ENCODE measurements at regions not wholly inside any gene's neighbourhood (a gene's known extent, or its start where the extent isn't known, plus 50 kb on each side); places are given as distances from the start of the nearest gene placed in this dataset.
"Not testable (repeated sequence)": the region's sequence is repeated elsewhere in the genome, so short reads cannot be mapped to it uniquely, and the experiment has no call there.

GRCh38 chr15:91625506-91625905 is 228.0 kb upstream of the SLCO3A1 start:
- DNase-seq = no peak

DNA sequence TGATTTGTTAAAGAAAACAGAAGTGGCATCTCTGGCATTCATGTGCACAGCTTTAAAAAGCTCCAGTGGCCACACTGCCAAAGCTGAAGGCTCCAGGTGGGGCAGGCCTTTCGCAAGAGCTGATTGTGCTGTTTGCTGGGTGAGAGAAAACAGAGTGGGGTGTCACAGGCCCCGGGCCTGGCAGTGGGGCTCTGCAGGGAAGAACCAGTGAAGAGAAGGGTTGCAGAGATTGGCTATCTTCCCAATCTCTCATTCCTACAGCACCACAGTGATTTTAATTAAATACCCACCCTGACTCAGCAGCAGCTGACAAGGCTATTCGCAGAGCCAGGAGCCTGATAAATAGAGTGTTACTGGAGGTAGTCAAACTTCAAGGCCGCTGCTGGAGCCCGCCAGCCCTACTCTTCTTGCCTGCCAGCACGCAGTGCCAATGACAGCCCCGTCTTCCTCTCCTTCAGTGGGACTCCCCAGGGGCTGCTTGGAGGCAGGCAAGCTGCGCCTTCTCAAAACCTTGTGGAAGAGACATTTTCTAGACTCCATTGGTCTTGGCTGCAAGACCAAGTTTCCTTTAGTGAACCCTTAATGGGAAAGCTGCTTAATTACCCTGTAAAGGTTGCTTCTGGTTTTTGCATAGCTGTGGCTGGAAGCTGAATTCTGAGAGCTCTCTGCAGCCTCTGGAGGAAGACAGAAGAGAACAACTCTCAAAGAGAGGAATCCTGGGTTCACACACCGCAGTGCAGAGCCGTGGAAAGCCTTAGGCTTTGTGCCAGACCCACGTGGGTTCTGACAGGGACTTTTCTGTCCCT is 225.8 kb upstream of the SLCO3A1 start:
- no peak for DNase-seq

DNA sequence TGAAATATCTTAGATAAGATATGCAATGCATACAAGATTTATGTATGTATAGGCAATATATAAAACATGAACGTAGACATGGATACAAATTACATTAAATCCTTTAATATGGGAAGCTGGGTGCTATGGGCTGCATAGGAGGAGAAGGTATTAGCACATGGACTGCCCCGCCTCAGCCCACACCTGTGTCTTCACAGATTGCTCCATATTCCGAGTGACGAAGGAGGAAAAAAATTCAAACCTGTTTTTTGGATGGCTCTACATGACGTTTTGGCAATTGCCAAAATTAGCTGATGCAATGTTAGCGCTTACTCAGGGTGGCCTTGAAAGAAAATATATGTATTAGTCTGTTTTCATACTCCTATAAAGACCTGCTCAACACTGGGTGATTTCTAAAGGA is 223.4 kb upstream of the SLCO3A1 start:
- no peak for DNase-seq

GRCh38 chr15:91632176-91632575 is 221.3 kb upstream of the SLCO3A1 start:
- DNase-seq = no peak

DNA sequence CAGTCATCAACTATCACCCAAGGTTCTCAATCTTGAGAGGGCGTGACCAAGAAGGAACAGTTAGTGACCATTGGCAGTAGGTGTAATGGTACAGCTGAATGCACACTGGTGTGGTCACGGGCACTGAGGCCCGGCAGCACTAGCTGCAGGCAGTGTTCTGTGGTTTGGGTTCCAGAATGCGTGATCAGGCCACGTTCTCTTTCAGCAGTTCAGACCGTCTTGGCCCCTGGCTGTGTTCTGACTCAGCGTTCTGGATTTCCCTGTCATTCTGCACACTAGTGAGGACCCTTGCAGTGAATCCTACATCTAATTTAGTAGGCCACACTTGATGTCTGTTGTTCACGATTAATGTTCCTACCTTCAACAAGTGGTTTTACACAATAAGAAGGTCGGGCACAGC is 220.5 kb upstream of the SLCO3A1 start:
- DNase-seq = no peak

DNA sequence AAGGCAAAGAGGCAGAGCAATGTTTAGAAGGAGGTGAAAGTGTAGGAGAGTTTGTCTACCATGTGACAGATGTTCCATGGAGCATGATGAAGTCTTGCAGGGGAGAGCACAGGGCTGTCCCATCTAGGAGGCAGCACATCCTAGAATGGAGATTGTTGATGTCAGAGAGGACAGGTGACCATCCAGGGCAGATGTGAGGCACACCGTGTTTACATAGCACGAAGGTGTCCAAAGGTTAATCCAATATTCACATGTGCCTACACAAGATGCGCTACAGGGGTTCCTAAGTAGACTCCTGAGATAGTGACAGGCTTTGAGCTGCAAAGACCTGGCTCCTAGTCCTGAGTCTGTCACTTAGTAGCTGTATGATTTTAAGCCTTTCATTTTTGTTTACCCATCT is 219.3 kb upstream of the SLCO3A1 start:
- DNase-seq = no peak

GRCh38 chr15:91635080-91635479 is 218.4 kb upstream of the SLCO3A1 start:
- no peak for DNase-seq

GRCh38 chr15:91635641-91636040 is 217.9 kb upstream of the SLCO3A1 start:
- DNase-seq = no peak

DNA sequence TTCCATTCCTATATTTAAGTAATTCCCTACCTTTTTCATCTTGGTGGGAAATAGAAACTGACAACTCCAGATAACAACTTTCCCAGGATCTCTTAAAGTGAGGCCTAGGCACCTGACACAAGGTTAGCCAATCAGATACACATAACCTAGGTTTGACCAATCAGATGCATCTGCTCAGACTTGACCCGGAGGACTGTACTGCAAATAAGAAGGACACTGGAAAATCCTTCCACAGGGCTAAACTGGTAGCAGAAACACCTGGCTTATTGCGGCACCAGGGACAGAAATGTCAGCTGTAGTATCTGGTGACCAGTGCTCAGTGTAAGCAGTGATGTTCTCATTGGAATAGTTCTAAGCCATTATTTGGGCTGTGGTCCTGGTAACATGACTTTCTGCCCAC is 204.5 kb upstream of the SLCO3A1 start:
- DNase-seq = no peak

DNA sequence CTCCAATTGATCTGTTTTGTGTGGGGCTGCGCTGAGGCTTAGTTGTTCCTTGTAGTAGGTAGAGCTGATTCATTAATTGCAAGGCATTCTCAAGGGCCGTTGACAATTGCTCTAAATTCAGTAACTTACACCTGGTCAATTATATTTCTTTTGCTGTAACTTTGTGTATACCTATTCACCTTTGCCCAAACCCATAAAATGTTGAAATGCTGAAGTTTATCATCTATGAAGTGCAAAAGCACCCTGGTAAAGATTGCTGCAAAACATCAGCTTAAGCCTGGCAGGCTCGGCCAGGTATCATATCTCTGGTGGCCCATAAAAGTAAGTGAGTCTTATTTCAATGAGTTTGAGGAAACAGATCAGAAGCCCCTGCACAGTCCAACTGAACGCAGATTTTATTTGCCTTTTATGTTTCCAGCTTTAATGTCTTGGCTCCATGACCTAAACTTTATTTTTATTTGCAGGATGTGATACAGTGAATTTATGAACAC is 203.6 kb upstream of the SLCO3A1 start:
- no peak for DNase-seq

DNA sequence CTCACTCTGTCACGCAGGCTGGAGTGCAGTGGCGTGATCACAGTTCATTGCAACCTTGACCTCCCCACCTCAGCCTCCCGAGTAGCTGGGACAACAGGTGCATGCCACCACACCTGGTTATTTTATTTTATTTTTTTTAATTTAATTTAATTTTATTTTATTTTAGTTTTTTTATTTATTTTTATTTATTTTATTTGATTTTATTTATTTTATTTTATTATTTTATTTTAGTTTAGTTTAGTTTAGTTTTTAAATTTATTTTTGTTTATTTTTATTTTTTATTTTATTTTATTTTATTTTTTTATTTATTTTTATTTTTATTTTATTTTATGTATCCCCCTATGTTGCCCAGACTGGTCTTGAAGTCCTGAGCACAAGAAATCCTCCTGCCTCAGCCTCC is 202.3 kb upstream of the SLCO3A1 start:
- DNase-seq = no peak

- no peak for DNase-seq
These were observed 200.8 kb upstream of the SLCO3A1 start for GRCh38 chr15:91652610-91653207.

DNA sequence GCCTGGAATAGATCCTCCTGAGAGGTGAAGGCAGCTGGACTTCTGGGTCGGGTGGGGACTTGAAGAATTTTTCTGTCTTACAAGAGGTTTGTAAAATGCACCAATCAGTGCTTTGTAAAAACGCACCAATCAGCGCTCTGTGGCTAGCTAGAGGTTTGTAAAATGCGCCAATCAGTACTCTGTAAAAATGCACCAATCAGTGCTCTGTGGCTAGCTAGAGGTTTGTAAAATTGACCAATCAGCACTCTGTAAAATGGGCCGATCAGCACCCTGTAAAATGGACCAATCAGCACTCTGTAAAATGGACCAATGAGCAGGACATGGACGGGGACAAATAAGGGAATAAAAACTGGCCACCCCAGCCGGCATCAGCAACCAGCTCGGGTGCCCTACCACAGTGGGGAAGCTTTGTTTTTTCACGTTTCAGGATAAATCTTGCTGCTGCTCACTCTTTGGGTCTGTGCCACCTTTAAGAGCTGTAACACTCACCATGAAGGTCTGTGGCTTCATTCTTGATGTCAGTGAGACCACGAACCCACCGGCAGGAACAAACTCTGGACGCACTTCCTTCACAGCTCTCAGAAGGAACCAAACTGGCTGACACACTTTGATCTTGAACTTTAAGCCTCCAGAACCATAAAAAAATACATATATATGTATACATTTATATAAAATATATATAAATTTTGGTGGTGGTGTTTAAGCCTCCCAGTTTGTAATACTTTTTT is 197.8 kb upstream of the SLCO3A1 start:
- DNase-seq = not testable (repeated sequence)

DNA sequence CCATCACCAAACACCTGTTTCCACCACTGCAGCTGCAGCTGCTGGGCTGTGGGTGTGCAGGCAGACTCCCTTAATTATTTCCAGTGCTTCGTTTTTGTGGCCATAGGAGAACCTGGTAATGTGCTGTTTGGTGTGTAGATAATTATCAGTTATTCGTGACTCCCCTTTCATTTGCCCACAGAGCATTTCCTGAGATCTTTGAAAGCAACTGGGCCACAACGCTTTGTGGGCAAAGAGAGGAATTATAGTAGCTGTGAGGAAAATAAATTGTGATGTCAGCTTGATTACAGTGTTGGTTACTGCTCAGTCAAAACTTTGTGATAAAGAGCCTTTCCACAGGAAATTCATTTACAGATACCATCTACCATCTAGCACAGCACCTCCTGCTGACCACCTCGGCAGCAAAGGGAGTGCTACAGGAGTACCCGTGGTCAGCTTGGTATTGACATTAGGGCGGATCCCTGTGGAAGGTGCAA is 193.3 kb upstream of the SLCO3A1 start:
- no peak for DNase-seq

DNA sequence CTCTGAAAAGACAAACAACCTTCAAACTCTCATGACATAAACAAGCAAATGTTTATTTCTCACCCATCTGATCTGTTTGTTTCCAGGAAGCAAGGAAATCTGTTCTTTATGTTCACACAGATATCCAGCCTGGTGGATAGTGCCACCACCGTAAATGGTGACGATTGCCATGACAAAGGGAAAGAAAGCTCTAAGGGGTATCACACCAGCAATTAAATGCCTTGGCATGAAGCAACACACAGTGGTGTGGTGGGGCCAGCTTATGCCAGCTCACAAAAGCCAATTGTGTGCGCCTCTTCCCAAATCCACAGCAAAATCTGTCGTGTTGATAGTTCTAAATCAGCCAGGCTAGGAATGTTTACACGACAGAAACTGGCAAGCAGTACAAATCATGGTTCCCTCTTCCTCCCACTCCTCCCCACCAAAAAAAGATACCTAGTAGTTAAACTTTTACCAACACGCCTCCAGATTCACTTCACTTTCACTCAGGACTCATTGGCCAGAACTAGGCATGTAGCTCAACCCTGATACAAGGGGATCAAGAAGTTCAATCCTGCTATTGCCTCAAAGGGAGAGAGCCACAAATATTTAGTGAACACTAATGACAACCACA is 189.2 kb upstream of the SLCO3A1 start:
- DNase-seq = no peak

- DNase-seq = no peak
These were observed 188.3 kb upstream of the SLCO3A1 start for GRCh38 chr15:91665212-91665611.

GRCh38 chr15:91668370-91668769 is 185.1 kb upstream of the SLCO3A1 start:
- no peak for DNase-seq

DNA sequence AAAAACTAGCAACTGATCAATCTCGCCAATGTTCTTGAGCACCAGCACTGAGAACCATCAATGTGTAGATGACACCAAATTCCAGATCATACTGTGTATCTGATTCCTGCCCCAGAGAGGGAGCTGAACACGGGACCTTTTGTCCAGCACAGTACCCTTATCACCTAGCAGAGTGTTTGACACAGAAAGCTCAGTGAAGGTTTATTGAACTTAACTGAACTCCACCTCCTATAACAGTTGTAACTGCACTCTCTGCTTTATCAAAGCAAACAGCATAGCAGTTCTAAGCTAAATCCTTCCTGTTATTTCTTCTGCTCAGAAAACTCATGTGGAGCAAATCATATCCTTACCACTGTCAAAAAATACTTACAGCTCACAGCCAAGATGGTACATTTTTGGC is 183.4 kb upstream of the SLCO3A1 start:
- no peak for DNase-seq

DNA sequence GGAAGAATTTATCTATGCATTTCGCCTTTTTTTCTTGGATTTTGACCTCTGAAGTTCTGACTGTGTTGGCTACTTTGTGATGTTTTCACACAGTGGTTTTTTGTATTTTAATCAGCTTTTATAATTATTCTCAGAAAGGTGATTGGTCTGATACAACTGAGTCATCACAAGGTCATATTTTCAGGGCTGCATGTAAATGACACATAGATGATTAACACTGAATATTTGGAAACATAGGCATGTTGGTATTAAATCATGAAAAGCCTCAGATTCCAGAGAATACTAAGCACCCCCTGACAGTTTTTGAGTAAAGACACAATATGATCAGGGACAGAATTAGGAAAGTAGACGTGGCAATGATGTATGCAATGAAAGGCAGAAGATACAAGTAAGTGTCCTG is 175.5 kb upstream of the SLCO3A1 start:
- DNase-seq = no peak

GRCh38 chr15:91679447-91679846 is 174.1 kb upstream of the SLCO3A1 start:
- DNase-seq = no peak

DNA sequence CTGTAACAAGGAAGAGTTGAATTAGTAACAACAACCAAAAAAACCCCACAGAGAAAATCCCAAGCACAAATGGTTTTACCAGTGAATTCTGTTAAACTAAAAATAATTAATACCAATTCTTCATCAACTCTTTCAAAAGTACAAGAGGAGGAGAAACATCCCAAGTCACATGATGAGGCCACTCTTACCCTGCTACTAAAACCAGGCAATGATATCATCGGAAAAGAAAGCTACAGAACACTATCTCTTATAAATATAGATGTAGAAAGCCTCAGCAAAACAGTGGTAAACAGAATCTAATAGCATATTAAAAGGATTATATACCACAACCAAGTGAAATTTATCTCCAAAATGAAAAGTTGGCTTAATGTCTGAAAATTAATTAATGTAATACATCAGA is 168.1 kb upstream of the SLCO3A1 start:
- DNase-seq = no peak

- no peak for DNase-seq
These were observed 164.7 kb upstream of the SLCO3A1 start for GRCh38 chr15:91688811-91689210.

- no peak for DNase-seq
These were observed 164.1 kb upstream of the SLCO3A1 start for GRCh38 chr15:91689377-91689776.
